Astrocyte (in vitro differentiated cells and primary cell): ENCODE measurements at regions not wholly inside any gene's neighbourhood (a gene's known extent, or its start where the extent isn't known, plus 50 kb on each side); places are given as distances from the start of the nearest gene placed in this dataset.

ENCODE experiments used
- EZH2 ChIP-seq: IDR thresholded peaks from 2 replicates; pipeline ENCODE4 v1.6.1; 2012; ENCODE audit warnings: mild to moderate bottlenecking, low read length, inconsistent platforms; ENCODE audit not compliant: insufficient read depth
- TF ChIP-seq, protein P1 (sequence below): IDR thresholded peaks from 2 replicates; pipeline ENCODE4 v1.5.1; 2011; ENCODE audit warnings: low read depth, mild to moderate bottlenecking, inconsistent platforms, low read length, moderate library complexity; ENCODE audit not compliant: insufficient read depth

DNA sequence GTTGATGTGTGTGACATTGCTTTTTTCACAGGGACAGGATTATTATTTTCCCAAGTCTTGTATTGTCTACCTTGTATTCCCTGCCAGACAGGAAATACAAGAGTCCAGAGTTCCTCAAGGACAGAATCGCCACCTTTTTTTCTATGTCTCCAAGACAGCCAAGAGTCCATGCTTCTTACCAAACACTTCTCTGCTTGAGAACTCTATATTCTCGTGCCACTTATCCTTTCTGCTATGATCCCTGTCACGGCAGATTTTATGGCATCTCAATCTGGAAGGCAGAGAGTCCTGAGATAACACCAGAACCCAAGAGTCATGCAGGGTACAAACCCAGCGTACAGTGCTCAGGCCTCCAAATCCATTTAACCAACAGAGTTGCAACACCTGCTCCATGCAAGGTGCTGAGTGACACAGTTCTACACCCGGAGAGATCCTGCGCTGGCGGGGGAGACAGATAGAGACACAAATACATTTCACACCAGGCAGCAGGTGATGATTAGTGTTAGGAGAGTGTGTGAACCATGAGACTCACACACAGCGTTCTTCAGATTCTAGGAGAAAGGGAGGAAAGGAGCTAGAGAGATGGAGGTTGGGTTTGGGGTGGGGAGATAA lies 107.6 kb downstream of the NAV1 start:
- TF ChIP-seq, protein P1, sequence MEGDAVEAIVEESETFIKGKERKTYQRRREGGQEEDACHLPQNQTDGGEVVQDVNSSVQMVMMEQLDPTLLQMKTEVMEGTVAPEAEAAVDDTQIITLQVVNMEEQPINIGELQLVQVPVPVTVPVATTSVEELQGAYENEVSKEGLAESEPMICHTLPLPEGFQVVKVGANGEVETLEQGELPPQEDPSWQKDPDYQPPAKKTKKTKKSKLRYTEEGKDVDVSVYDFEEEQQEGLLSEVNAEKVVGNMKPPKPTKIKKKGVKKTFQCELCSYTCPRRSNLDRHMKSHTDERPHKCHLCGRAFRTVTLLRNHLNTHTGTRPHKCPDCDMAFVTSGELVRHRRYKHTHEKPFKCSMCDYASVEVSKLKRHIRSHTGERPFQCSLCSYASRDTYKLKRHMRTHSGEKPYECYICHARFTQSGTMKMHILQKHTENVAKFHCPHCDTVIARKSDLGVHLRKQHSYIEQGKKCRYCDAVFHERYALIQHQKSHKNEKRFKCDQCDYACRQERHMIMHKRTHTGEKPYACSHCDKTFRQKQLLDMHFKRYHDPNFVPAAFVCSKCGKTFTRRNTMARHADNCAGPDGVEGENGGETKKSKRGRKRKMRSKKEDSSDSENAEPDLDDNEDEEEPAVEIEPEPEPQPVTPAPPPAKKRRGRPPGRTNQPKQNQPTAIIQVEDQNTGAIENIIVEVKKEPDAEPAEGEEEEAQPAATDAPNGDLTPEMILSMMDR, result no peak
- no peak for TF ChIP-seq EZH2
